ENCODE measurements at regions not wholly inside any gene's neighbourhood (a gene's known extent, or its start where the extent isn't known, plus 50 kb on each side); places are given as distances from the start of the nearest gene placed in this dataset.

DNA sequence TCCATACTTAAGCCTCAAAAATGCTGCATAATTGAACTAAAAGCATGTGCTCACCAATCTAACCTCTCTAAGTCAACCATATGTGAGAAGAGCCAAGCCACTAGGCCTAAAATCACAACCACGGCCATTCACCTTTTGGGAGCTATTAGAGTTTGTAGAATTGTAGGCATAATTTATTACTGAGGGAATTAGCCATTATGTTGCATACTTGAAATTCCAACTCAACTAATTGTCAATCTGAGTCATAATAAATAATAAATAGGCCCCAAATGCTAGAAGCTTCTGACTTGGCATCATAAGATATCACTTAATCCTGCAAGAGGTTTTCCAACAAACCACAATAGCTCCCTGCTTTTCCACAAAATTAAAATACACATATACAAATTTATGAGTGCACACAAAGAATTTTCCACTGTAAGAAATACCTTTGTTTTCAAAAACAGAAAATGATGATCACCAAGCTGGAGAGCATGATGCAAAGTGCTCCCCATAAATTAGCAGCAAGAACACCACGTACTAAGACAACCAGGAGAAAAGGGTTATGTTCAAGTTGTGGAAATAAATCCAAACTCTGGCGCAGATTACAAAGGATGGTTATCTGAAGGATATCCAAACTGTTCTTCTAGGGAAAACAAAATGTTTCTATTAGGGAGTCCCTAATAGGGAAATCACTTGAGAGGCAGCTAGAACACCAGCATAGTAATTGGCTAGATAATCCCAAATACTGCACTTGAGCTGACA lies 250.0 kb upstream of the SLC30A5 start:
- TF ChIP-seq, protein P1, sequence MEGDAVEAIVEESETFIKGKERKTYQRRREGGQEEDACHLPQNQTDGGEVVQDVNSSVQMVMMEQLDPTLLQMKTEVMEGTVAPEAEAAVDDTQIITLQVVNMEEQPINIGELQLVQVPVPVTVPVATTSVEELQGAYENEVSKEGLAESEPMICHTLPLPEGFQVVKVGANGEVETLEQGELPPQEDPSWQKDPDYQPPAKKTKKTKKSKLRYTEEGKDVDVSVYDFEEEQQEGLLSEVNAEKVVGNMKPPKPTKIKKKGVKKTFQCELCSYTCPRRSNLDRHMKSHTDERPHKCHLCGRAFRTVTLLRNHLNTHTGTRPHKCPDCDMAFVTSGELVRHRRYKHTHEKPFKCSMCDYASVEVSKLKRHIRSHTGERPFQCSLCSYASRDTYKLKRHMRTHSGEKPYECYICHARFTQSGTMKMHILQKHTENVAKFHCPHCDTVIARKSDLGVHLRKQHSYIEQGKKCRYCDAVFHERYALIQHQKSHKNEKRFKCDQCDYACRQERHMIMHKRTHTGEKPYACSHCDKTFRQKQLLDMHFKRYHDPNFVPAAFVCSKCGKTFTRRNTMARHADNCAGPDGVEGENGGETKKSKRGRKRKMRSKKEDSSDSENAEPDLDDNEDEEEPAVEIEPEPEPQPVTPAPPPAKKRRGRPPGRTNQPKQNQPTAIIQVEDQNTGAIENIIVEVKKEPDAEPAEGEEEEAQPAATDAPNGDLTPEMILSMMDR (IDR thresholded peaks at IDR 0.05) = no peak
- TF ChIP-seq POLR2A (IDR thresholded peaks at IDR 0.05) = no peak
